Neural progenitor cell (in vitro differentiated cells): ENCODE measurements at regions not wholly inside any gene's neighbourhood (a gene's known extent, or its start where the extent isn't known, plus 50 kb on each side); places are given as distances from the start of the nearest gene placed in this dataset.

Experiments
- DNase-seq: peaks from one replicate; pipeline ENCODE4 v3.0.0-alpha.2; 2016; ENCODE audit warnings: low spot score
- H2AFZ ChIP-seq: fragments of 200-600 bp; sonication (generic); replicated peaks from 2 replicates; pipeline ENCODE4 v1.6.1; 2016; ENCODE audit warnings: antibody characterized with exemption
- H3F3A ChIP-seq: fragments of 200-600 bp; sonication (generic); 2 replicates; pipeline ENCODE4 v1.6.1; 2016; ENCODE audit warnings: antibody characterized with exemption, low read depth
- H3K27ac ChIP-seq: fragments of 200-600 bp; sonication (generic); 2 replicates; pipeline ENCODE4 v1.5.1; 2016; ENCODE audit warnings: mild to moderate bottlenecking
- H3K27me3 ChIP-seq: fragments of 200-600 bp; sonication (generic); 2 replicates; pipeline ENCODE4 v1.6.1; 2016; ENCODE audit warnings: mild to moderate bottlenecking, moderate library complexity
- H3K36me3 ChIP-seq: fragments of 200-600 bp; sonication (generic); 2 replicates; pipeline ENCODE4 v1.5.1; 2016
- H3K4me1 ChIP-seq: fragments of 200-600 bp; sonication (generic); 2 replicates; pipeline ENCODE4 v1.6.1; 2016; ENCODE audit warnings: mixed run types
- H3K4me2 ChIP-seq: fragments of 200-600 bp; sonication (generic); 2 replicates; pipeline ENCODE4 v1.6.1; 2016
- H3K4me3 ChIP-seq: fragments of 200-600 bp; sonication (generic); 2 replicates; pipeline ENCODE4 v1.5.1; 2016
- H3K79me2 ChIP-seq: fragments of 200-600 bp; sonication (generic); 2 replicates; pipeline ENCODE4 v1.6.1; 2016; ENCODE audit warnings: low read depth
- H3K9ac ChIP-seq: fragments of 200-600 bp; sonication (generic); 2 replicates; pipeline ENCODE4 v1.6.1; 2016
- H3K9me3 ChIP-seq: fragments of 200-600 bp; sonication (generic); 2 replicates; pipeline ENCODE4 v1.5.1; 2016; ENCODE audit warnings: low read depth
- H4K20me1 ChIP-seq: fragments of 200-600 bp; sonication (generic); 2 replicates; pipeline ENCODE4 v1.6.1; 2016; ENCODE audit warnings: low read depth
- H3K27ac Mint-ChIP-seq: 3 replicates; pipeline ENCODE4 v1.8.0; 2021; ENCODE audit warnings: mixed read lengths
- H3K27me3 Mint-ChIP-seq: 2 replicates; pipeline ENCODE4 v1.8.0; 2022; ENCODE audit warnings: low read depth, mild to moderate bottlenecking, inconsistent platforms, moderate library complexity, mixed read lengths; ENCODE audit not compliant: insufficient read depth
- H3K36me3 Mint-ChIP-seq: 3 replicates; pipeline ENCODE4 v1.8.0; 2021; ENCODE audit warnings: mixed read lengths
- H3K4me1 Mint-ChIP-seq: 3 replicates; pipeline ENCODE4 v1.8.0; 2021; ENCODE audit warnings: mixed read lengths
- H3K4me3 Mint-ChIP-seq: 3 replicates; pipeline ENCODE4 v1.8.0; 2021; ENCODE audit warnings: mild to moderate bottlenecking, moderate library complexity, mixed read lengths
- H3K9me3 Mint-ChIP-seq: 3 replicates; pipeline ENCODE4 v1.8.0; 2020; ENCODE audit warnings: mixed read lengths
- CTCF ChIP-seq: fragments of 200-600 bp; sonication (generic); IDR thresholded peaks from 2 replicates; pipeline ENCODE4 v1.5.1; 2017; ENCODE audit warnings: antibody characterized with exemption, mild to moderate bottlenecking
- EZH2 ChIP-seq: fragments of 200-600 bp; sonication (generic); IDR thresholded peaks from 2 replicates; pipeline ENCODE4 v1.6.1; 2017; ENCODE audit warnings: antibody characterized with exemption, mild to moderate bottlenecking, moderate library complexity
- EZH2phosphoT487 ChIP-seq: fragments of 200-600 bp; sonication (generic); IDR thresholded peaks from 2 replicates; pipeline ENCODE4 v1.6.1; 2017; ENCODE audit warnings: antibody characterized with exemption

DNA sequence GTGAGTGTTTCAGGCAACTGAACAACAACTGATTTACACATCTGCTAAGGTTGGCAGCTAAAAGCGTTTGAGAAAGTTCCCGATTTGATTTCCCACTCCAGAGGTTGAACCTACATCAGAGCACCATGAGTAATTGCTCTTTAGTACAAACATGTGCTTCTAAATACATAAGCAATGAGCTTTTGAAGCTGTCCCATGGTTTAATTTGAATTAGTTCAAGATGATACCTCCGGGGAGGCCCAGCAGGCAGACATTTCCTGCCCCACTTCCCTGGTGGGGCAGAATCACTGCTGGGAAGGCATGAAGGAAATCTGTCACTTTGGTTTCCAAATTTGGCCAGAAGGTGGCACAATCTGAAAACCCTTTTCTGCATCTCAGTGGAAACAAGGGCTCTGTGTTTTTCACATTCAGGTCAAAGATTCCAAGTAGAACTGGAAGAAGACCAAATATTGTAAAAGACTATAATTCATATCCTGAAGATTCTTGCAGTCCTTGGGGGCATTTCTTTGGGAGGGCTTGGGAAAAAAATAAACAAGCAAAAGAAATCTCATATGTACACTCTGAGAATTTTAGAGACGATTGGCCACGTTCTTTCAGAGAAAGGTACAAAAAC is 176.2 kb upstream of the FAM20A start:
- no peaks in the 10 kb centered on the region for H3F3A ChIP-seq
- no peaks in the 10 kb centered on the region for H3K9me3 ChIP-seq
- H3K9ac ChIP-seq: no peak overlapping the region
- Mint-ChIP-seq H3K27ac (no peak overlapping the region), H3K9me3 (peaks cover 5% of the 10 kb centered on the region), H3K27me3 (no peaks in the 10 kb centered on the region), H3K36me3 (no peaks in the 10 kb centered on the region), H3K4me3 (no peak overlapping the region), H3K4me1 (peaks cover 23% of the 10 kb centered on the region)
- H2AFZ ChIP-seq: peak overlapping the region; percentile 46
- no peaks in the 10 kb centered on the region for H3K27me3 ChIP-seq
- peak; percentile 65 for DNase-seq
- no peak overlapping the region for H3K4me2 ChIP-seq
- no peak overlapping the region for H3K4me3 ChIP-seq
- no peak for TF ChIP-seq EZH2phosphoT487
- no peak for TF ChIP-seq EZH2
- TF ChIP-seq CTCF: peak; percentile 80
- no peaks in the 10 kb centered on the region for H3K4me1 ChIP-seq
- H4K20me1 ChIP-seq: no peaks in the 10 kb centered on the region
- no peaks in the 10 kb centered on the region for H3K36me3 ChIP-seq
- no peaks in the 10 kb centered on the region for H3K79me2 ChIP-seq
- no peak overlapping the region for H3K27ac ChIP-seq

DNA sequence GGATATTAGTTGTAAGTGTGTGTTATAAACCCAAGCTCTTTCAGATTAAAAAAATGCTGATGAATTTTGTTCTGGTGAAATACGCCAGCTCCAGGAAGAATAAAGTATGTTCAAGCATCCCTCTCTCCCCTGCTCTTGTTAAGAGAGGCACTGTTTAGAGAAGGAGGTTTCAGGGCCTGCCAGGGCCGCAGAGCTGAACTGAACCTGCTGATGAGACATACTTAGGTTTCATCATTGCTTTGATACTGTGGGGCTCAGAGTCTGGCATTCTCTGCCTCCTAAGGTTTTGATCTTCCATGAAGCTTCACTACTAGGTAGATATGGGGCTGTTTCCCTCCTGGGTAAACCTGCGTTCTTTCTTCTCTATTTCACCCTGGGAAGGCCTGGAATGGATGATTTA is 175.3 kb upstream of the FAM20A start:
- Histone ChIP-seq H3K4me3 (no peak overlapping the region), H3K9ac (no peak overlapping the region), H3K9me3 (no peaks in the 10 kb centered on the region), H4K20me1 (no peaks in the 10 kb centered on the region), H3K36me3 (no peaks in the 10 kb centered on the region), H3K27ac (no peak overlapping the region), H3K79me2 (no peaks in the 10 kb centered on the region), H2AFZ (no peak overlapping the region), H3F3A (no peaks in the 10 kb centered on the region), H3K4me2 (no peak overlapping the region), H3K27me3 (no peaks in the 10 kb centered on the region), H3K4me1 (no peaks in the 10 kb centered on the region)
- TF ChIP-seq CTCF: no peak
- TF ChIP-seq EZH2: no peak
- no peak for TF ChIP-seq EZH2phosphoT487
- peaks cover 2% of the 10 kb centered on the region for H3K9me3 Mint-ChIP-seq
- no peaks in the 10 kb centered on the region for H3K36me3 Mint-ChIP-seq
- no peak overlapping the region for H3K27ac Mint-ChIP-seq
- H3K27me3 Mint-ChIP-seq: no peaks in the 10 kb centered on the region
- peaks cover 23% of the 10 kb centered on the region for H3K4me1 Mint-ChIP-seq
- no peak overlapping the region for H3K4me3 Mint-ChIP-seq
- DNase-seq: no peak

- no peaks in the 10 kb centered on the region for H4K20me1 ChIP-seq
- DNase-seq: no peak
- H3K9ac ChIP-seq: no peak overlapping the region
- Mint-ChIP-seq H3K4me1 (peaks cover 23% of the 10 kb centered on the region), H3K27ac (no peak overlapping the region), H3K36me3 (no peaks in the 10 kb centered on the region), H3K27me3 (no peaks in the 10 kb centered on the region), H3K4me3 (no peak overlapping the region), H3K9me3 (no peaks in the 10 kb centered on the region)
- H3K9me3 ChIP-seq: no peaks in the 10 kb centered on the region
- no peak overlapping the region for H3K4me2 ChIP-seq
- H2AFZ ChIP-seq: no peak overlapping the region
- H3K27ac ChIP-seq: no peak overlapping the region
- TF ChIP-seq CTCF: no peak
- TF ChIP-seq EZH2phosphoT487: no peak
- TF ChIP-seq EZH2: no peak
- H3K4me1 ChIP-seq: no peaks in the 10 kb centered on the region
- no peaks in the 10 kb centered on the region for H3K79me2 ChIP-seq
- H3K36me3 ChIP-seq: no peaks in the 10 kb centered on the region
- no peaks in the 10 kb centered on the region for H3K27me3 ChIP-seq
- H3K4me3 ChIP-seq: no peak overlapping the region
- H3F3A ChIP-seq: no peaks in the 10 kb centered on the region
These were observed 174.8 kb upstream of the FAM20A start for GRCh38 chr17:68775969-68776368.
